Astrocyte (in vitro differentiated cells and primary cell): ENCODE measurements at regions not wholly inside any gene's neighbourhood (a gene's known extent, or its start where the extent isn't known, plus 50 kb on each side); places are given as distances from the start of the nearest gene placed in this dataset.
"Not testable (repeated sequence)": the region's sequence is repeated elsewhere in the genome, so short reads cannot be mapped to it uniquely, and the experiment has no call there.

ENCODE experiments used
- DNase-seq: peaks from one replicate; pipeline ENCODE4 v3.0.0-alpha.2; 2010; ENCODE audit warnings: low read depth
- FAIRE-seq: peaks from 2 replicates; lab custom pipeline; 2011; peaks lifted over from hg19 to GRCh38; lab: Jason Lieb, UNC
- H2AFZ ChIP-seq: 2 replicates; pipeline ENCODE4 v1.6.0; 2012; ENCODE audit warnings: low read depth, low read length, inconsistent platforms
- H3K27ac ChIP-seq: 2 replicates; pipeline ENCODE4 v1.5.1; 2011; ENCODE audit warnings: low read depth, low read length, inconsistent platforms
- H3K27me3 ChIP-seq: 2 replicates; pipeline ENCODE4 v1.6.0; 2011; ENCODE audit warnings: low read length, inconsistent platforms; ENCODE audit not compliant: insufficient read depth
- H3K36me3 ChIP-seq: 2 replicates; pipeline ENCODE4 v1.5.1; 2011; ENCODE audit warnings: low read length, inconsistent platforms; ENCODE audit not compliant: insufficient read depth
- H3K4me1 ChIP-seq: 2 replicates; pipeline ENCODE4 v1.5.1; 2011; ENCODE audit warnings: low read length, inconsistent platforms; ENCODE audit not compliant: insufficient read depth
- H3K4me2 ChIP-seq: 2 replicates; pipeline ENCODE4 v1.6.0; 2012; ENCODE audit warnings: low read length, inconsistent platforms
- H3K4me3 ChIP-seq: 2 replicates; pipeline ENCODE4 v1.5.1; 2011; ENCODE audit warnings: low read depth, mild to moderate bottlenecking, low read length, inconsistent platforms; ENCODE audit not compliant: insufficient read depth
- H3K79me2 ChIP-seq: 2 replicates; pipeline ENCODE4 v1.6.0; 2012; ENCODE audit warnings: mild to moderate bottlenecking, low read length, inconsistent platforms; ENCODE audit not compliant: insufficient read depth
- H3K9ac ChIP-seq: 2 replicates; pipeline ENCODE4 v1.6.0; 2012; ENCODE audit warnings: mild to moderate bottlenecking, low read length, inconsistent platforms
- H3K9me3 ChIP-seq: 2 replicates; pipeline ENCODE4 v1.5.1; 2012; ENCODE audit warnings: low read depth, mild to moderate bottlenecking, low read length, inconsistent platforms; ENCODE audit not compliant: insufficient read depth
- H4K20me1 ChIP-seq: 2 replicates; pipeline ENCODE4 v1.6.0; 2012; ENCODE audit warnings: low read length, inconsistent platforms; ENCODE audit not compliant: insufficient read depth
- H3K27ac Mint-ChIP-seq: one replicate; pipeline ENCODE4 v1.8.0; 2021; ENCODE audit warnings: mild to moderate bottlenecking, mixed read lengths; ENCODE audit not compliant: unreplicated experiment
- H3K27me3 Mint-ChIP-seq: one replicate; pipeline ENCODE4 v1.8.0; 2021; ENCODE audit warnings: low read depth, mixed read lengths; ENCODE audit not compliant: unreplicated experiment
- H3K36me3 Mint-ChIP-seq: one replicate; pipeline ENCODE4 v1.8.0; 2021; ENCODE audit warnings: low read depth, mixed read lengths; ENCODE audit not compliant: unreplicated experiment
- H3K4me1 Mint-ChIP-seq: one replicate; pipeline ENCODE4 v1.8.0; 2021; ENCODE audit warnings: low read depth, mixed read lengths; ENCODE audit not compliant: unreplicated experiment
- H3K4me3 Mint-ChIP-seq: one replicate; pipeline ENCODE4 v1.8.0; 2021; ENCODE audit warnings: mild to moderate bottlenecking, moderate library complexity, mixed read lengths; ENCODE audit not compliant: unreplicated experiment
- H3K9me3 Mint-ChIP-seq: one replicate; pipeline ENCODE4 v1.8.0; 2021; ENCODE audit warnings: mild to moderate bottlenecking, mixed read lengths; ENCODE audit not compliant: unreplicated experiment
- CTCF ChIP-seq: IDR thresholded peaks from 2 replicates; pipeline ENCODE4 v1.5.1; 2011; ENCODE audit warnings: low read depth, mild to moderate bottlenecking, inconsistent platforms, low read length, moderate library complexity; ENCODE audit not compliant: insufficient read depth
- EZH2 ChIP-seq: IDR thresholded peaks from 2 replicates; pipeline ENCODE4 v1.6.1; 2012; ENCODE audit warnings: mild to moderate bottlenecking, low read length, inconsistent platforms; ENCODE audit not compliant: insufficient read depth

GRCh38 chr12:60758224-60758623 lies 1162.4 kb downstream of the SLC16A7 start:
- H3K4me1 ChIP-seq, result no peaks in the 10 kb centered on the region
- H3K36me3 Mint-ChIP-seq, result no peaks in the 10 kb centered on the region
- H3K4me1 Mint-ChIP-seq, result no peaks in the 10 kb centered on the region
- no peak overlapping the region for H3K27ac ChIP-seq
- no peaks in the 10 kb centered on the region for H3K27me3 Mint-ChIP-seq
- H4K20me1 ChIP-seq, result no peaks in the 10 kb centered on the region
- H3K9ac ChIP-seq, result no peak overlapping the region
- H3K36me3 ChIP-seq, result no peaks in the 10 kb centered on the region
- no peak overlapping the region for H3K4me3 ChIP-seq
- no peak overlapping the region for H3K4me3 Mint-ChIP-seq
- DNase-seq (no peak), FAIRE-seq (no peak)
- no peak overlapping the region for H3K4me2 ChIP-seq
- TF ChIP-seq EZH2, result no peak
- no peak for TF ChIP-seq CTCF
- H3K9me3 ChIP-seq, result no peaks in the 10 kb centered on the region
- H2AFZ ChIP-seq, result no peak overlapping the region
- no peaks in the 10 kb centered on the region for H3K27me3 ChIP-seq
- no peak overlapping the region for H3K27ac Mint-ChIP-seq
- H3K79me2 ChIP-seq, result no peaks in the 10 kb centered on the region
- H3K9me3 Mint-ChIP-seq, result peaks cover 2% of the 10 kb centered on the region

- H3K79me2 ChIP-seq, result no peaks in the 10 kb centered on the region
- Mint-ChIP-seq H3K27ac (no peak overlapping the region), H3K4me1 (no peaks in the 10 kb centered on the region), H3K27me3 (no peaks in the 10 kb centered on the region), H3K4me3 (no peak overlapping the region), H3K36me3 (no peaks in the 10 kb centered on the region), H3K9me3 (peaks cover 2% of the 10 kb centered on the region)
- TF ChIP-seq EZH2, result no peak
- TF ChIP-seq CTCF, result no peak
- no peak overlapping the region for H3K4me3 ChIP-seq
- no peak overlapping the region for H3K27ac ChIP-seq
- H3K4me1 ChIP-seq, result no peaks in the 10 kb centered on the region
- no peak overlapping the region for H3K9ac ChIP-seq
- H3K27me3 ChIP-seq, result no peaks in the 10 kb centered on the region
- no peak for DNase-seq
- no peaks in the 10 kb centered on the region for H3K36me3 ChIP-seq
- FAIRE-seq, result no peak
- no peak overlapping the region for H2AFZ ChIP-seq
- no peak overlapping the region for H3K4me2 ChIP-seq
- H3K9me3 ChIP-seq, result no peaks in the 10 kb centered on the region
- H4K20me1 ChIP-seq, result no peaks in the 10 kb centered on the region
Measured at GRCh38 chr12:60760965-60761364, 1165.1 kb downstream of the SLC16A7 start.

- H3K9ac ChIP-seq, H3K27ac ChIP-seq, FAIRE-seq, DNase-seq, H4K20me1 ChIP-seq, H2AFZ ChIP-seq, H3K4me1 ChIP-seq, H3K4me3 Mint-ChIP-seq, H3K9me3 Mint-ChIP-seq, H3K27me3 ChIP-seq, H3K36me3 ChIP-seq, H3K9me3 ChIP-seq, H3K27me3 Mint-ChIP-seq, H3K79me2 ChIP-seq, H3K4me3 ChIP-seq, H3K36me3 Mint-ChIP-seq, H3K4me2 ChIP-seq, H3K4me1 Mint-ChIP-seq, H3K27ac Mint-ChIP-seq: not testable (repeated sequence)
Measured at GRCh38 chr12:60801166-60801565, 1205.3 kb downstream of the SLC16A7 start.
